NB4 (cell line): ENCODE measurements at regions not wholly inside any gene's neighbourhood (a gene's known extent, or its start where the extent isn't known, plus 50 kb on each side); places are given as distances from the start of the nearest gene placed in this dataset.

ENCODE experiments used
- CTCF ChIP-seq: IDR thresholded peaks from one replicate; pipeline ENCODE4 v1.5.1; 2012; ENCODE audit warnings: low read depth, low read length
- MAX ChIP-seq: IDR thresholded peaks from 2 replicates; pipeline ENCODE4 v1.6.1; 2011; ENCODE audit warnings: low read depth, low read length
- MYC ChIP-seq: IDR thresholded peaks from 2 replicates; pipeline ENCODE4 v1.6.1; 2011; ENCODE audit warnings: low read depth, low read length
- POLR2A ChIP-seq: IDR thresholded peaks from 2 replicates; pipeline ENCODE4 v1.6.1; 2011; ENCODE audit warnings: mild to moderate bottlenecking; ENCODE audit not compliant: insufficient read length; ENCODE audit errors: extremely low read depth

- TF ChIP-seq CTCF, result no peak
- TF ChIP-seq POLR2A, result no peak
- TF ChIP-seq MYC, result no peak
- TF ChIP-seq MAX, result no peak
Observed at GRCh38 chr7:83849131-83849530, 200.2 kb upstream of the SEMA3E start.
